Esophagus muscularis mucosa (tissue), 3 donors: ENCODE measurements at regions not wholly inside any gene's neighbourhood (a gene's known extent, or its start where the extent isn't known, plus 50 kb on each side); places are given as distances from the start of the nearest gene placed in this dataset.

ENCODE experiments used
- CTCF ChIP-seq, 3 experiments: fragments of 200-600 bp in 2 of 3; fragments of 450-650 bp in 1 of 3; sonication (generic) in 2 of 3; IDR thresholded peaks; one replicate each; pipeline ENCODE4 v1.5.1; 2017 to 2019; ENCODE audit warnings: antibody characterized with exemption in 3 of 3, mild to moderate bottlenecking in 2 of 3, moderate library complexity in 1 of 3
- POLR2A ChIP-seq: fragments of 450-650 bp; IDR thresholded peaks from one replicate; pipeline ENCODE4 v1.6.1; 2017; ENCODE audit warnings: antibody characterized with exemption, moderate library complexity, mild to moderate bottlenecking, low read depth

GRCh38 chr20:23161968-23162696 is 76.0 kb upstream of the CD93 start:
- TF ChIP-seq CTCF (IDR thresholded peaks at IDR 0.05) = no peak
- no peak for TF ChIP-seq POLR2A
